HG03469 (cell line): ENCODE measurements at regions not wholly inside any gene's neighbourhood (a gene's known extent, or its start where the extent isn't known, plus 50 kb on each side); places are given as distances from the start of the nearest gene placed in this dataset.

Experiments used
- ATAC-seq: cut with Tn5 transposase; IDR thresholded peaks from one replicate; pipeline ENCODE4 v1.9.1; 2021; ENCODE audit warnings: mild to moderate bottlenecking, moderate library complexity, moderate number of reproducible peaks; ENCODE audit not compliant: unreplicated experiment

GRCh38 chr22:34129691-34130486, 209.6 kb upstream of the LARGE1 start:
- ATAC-seq = no peak

DNA sequence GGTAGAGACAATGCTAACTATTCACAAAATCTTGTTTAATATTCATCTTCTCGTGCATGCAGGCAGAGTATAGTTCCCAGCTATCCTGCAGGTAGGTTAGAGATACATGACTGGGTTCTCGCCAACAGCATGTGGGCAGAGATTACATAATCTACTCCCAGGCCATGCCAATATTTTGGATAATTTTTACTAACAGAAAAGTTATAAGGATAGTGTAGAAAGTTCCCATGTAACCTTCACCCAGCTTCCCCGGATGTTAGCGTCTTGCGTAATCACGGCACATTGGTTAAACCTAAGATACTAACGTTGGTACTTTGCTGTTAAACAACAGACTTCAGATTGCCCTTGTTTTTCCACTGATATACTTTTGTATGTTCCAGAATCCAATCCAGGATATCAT, 215.5 kb upstream of the LARGE1 start:
- no peak for ATAC-seq

DNA sequence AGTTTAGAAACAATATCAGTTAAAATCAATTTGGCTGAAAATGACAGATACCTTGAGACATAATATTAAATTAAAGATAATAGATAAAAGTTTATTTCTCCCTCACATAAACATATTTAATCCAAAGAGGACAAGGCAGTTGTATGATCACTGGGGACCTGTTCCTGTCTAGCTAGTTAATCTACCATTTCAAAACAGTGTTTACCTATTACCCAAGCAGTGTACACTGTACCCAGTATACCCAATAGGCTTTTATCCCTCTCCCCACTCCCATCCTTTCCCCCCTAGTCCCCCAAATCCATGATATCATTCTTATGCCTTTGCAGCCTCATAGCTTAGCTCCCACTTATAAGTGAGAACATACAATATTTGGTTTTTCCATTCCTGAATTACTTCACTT, 229.7 kb upstream of the LARGE1 start:
- no peak for ATAC-seq

GRCh38 chr22:34159491-34159890, 239.2 kb upstream of the LARGE1 start:
- ATAC-seq = no peak

GRCh38 chr22:34160141-34160783, 240.0 kb upstream of the LARGE1 start:
- no peak for ATAC-seq

- no peak for ATAC-seq
Observed at GRCh38 chr22:34161431-34162123, 241.3 kb upstream of the LARGE1 start.

DNA sequence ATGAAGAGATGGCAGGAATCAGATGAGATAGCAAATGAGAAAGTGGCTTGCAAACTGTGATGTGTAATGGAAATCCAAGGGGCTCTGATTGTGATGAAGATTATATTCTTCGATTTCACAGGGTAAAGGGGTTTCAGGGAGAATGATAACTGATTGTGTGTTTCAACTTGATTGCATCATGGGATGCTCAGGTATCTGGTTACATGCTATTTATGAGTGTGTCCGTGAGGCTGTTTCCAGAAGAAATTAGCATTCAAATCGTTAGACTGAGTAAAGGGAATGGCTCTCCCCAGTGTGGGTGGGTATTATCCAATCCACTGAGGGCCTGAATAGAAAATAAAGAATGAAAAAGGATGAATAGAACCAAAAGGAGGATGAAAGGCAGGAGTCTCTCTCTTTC, 278.7 kb upstream of the LARGE1 start:
- ATAC-seq = no peak

GRCh38 chr22:34210301-34210700, 290.0 kb upstream of the LARGE1 start:
- no peak for ATAC-seq

- no peak for ATAC-seq
Observed at GRCh38 chr22:34214372-34214771, 294.1 kb upstream of the LARGE1 start.

- no peak for ATAC-seq
Observed at GRCh38 chr22:34225278-34225677, 305.0 kb upstream of the LARGE1 start.

- ATAC-seq = no peak
Observed at GRCh38 chr22:34236527-34236926, 316.3 kb upstream of the LARGE1 start.

GRCh38 chr22:34239421-34239820, 319.1 kb upstream of the LARGE1 start:
- no peak for ATAC-seq

DNA sequence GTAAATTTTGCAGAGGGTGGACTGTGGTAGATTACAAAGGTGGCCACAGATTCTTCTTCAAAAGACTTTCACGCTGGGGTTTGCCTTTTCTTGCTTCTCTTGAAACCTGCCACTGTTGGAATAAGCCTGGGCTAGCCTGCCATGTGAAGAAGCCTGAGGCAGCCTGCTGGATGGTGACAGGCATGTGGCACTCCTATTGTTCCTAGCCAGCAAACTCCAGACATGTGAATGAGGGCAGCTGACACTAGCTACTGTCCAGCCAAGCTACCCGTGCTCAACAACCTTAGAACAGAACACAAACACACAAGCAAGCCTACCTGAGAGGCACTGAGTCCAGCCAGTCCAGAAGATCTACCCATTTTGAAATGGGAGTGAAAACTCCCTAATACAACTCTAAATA, 322.7 kb upstream of the LARGE1 start:
- ATAC-seq = no peak

DNA sequence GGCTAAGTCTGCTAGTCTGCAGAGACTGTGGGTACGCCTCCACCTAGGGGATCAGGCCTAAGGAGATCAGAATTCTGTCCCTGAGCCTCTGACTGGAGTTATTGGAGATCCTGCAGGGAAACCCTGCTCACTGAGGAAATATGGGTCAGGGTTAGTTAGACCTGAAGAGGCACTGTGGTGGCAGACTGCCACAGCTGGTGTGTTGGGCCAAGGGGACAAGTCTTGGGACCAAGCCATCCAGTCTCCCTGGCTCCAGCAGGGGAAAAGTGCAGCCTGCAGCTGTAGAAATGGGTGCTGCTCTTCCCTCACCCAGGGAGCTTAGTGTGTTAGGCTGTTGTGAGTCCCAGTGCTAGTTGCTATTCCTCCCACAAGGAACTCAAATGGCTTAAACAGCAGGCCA, 334.8 kb upstream of the LARGE1 start:
- ATAC-seq = no peak

GRCh38 chr22:34278121-34278520, 357.8 kb upstream of the LARGE1 start:
- no peak for ATAC-seq

GRCh38 chr22:34281738-34282137, 361.5 kb upstream of the LARGE1 start:
- no peak for ATAC-seq

DNA sequence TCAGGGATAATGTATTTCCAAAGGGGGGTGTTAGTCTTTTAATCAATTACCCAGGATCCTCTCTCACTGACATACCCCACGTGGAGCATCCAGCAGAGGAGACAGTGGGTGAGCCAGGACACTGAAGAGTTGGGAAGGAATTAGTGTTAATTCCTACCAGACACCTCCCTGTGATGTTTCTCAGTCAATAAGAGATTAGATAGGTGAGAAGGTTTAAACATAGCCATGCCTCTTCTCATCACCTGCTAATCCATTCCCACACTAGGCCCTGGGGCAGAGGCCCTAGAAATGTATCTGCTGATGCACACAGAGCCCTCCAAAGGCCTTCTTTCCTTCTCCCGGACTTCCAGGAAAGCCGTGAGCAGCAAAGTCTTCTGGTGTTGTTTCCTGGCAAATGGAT, 363.6 kb upstream of the LARGE1 start:
- no peak for ATAC-seq

- no peak for ATAC-seq
Observed at GRCh38 chr22:34293324-34293723, 373.0 kb upstream of the LARGE1 start.

GRCh38 chr22:34294476-34294875, 374.2 kb upstream of the LARGE1 start:
- ATAC-seq = no peak

GRCh38 chr22:34294986-34295385, 374.7 kb upstream of the LARGE1 start:
- no peak for ATAC-seq

GRCh38 chr22:34296461-34296860, 376.2 kb upstream of the LARGE1 start:
- no peak for ATAC-seq

DNA sequence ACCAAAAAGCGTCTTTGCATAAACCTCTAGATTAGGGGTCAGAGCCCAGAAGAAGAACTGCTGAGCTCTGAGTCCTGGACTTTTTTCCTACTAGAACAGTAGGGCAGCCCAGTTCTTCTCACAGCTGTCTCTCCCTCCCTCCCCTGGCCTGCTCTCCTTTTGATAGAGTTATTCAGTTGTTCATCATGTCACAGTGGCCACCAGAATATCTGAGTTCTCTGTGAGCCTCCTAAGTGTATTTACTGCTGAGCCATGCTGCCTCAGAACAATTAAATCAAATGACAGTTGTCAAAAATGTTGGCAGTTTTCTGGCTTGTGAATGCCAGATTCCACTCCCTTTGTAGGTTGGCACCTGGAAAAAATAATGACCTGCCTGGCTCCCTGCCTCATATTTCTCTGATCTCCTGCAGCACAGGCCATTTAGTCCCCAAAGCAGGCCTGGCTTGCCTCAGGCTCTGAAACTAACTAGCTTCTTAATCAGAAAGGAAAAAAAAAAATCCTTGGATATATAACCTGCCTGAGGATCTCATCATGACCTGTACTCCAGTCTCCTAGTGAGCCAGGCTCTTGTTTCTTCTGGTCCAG, 377.4 kb upstream of the LARGE1 start:
- ATAC-seq = no peak
